ENCODE measurements at regions not wholly inside any gene's neighbourhood (a gene's known extent, or its start where the extent isn't known, plus 50 kb on each side); places are given as distances from the start of the nearest gene placed in this dataset.

DNA sequence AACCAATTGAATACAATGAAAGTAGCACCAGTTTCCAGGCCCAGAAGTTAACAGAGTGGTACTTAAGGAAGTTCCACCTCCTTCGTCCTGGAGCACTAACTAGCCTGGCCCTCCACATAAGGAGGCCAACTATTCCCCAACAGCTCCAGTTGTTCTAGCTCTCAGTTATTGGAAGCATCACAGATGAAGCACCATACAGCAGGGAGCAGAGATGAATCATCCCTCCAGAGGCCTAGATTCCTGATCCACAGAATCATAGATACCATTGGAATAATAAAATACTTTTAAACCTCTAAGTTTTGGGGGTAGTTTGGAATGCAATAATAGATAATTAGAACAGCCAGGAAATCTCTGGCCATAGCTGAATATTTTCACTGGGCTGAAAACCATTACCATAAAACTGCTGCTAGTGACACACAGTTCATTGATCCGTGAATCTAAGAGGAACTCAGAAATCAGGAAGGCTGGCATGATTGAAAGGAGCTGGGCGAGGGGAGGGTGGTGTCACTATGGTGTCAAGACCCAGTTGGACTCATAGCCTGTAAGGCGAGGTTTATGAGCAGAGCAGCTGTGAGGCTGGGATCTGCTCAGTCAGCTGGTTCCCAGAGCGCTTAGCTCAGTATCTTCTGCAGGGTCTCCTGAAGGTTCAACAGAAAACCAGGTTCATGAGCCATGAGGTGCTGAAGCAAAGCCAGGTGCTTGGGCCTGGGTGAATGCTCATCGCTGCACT is 371.4 kb upstream of the TMTC1 start:
- DNase-seq (ENCODE audit: low read depth in 2 of 2): peak; percentile 44 to 62
- H3K4me3 ChIP-seq (replicated peaks in 1 of 2; ENCODE audit: low read depth in 2 of 2, low read length in 2 of 2): no peak overlapping the region
- TF ChIP-seq, protein P1, sequence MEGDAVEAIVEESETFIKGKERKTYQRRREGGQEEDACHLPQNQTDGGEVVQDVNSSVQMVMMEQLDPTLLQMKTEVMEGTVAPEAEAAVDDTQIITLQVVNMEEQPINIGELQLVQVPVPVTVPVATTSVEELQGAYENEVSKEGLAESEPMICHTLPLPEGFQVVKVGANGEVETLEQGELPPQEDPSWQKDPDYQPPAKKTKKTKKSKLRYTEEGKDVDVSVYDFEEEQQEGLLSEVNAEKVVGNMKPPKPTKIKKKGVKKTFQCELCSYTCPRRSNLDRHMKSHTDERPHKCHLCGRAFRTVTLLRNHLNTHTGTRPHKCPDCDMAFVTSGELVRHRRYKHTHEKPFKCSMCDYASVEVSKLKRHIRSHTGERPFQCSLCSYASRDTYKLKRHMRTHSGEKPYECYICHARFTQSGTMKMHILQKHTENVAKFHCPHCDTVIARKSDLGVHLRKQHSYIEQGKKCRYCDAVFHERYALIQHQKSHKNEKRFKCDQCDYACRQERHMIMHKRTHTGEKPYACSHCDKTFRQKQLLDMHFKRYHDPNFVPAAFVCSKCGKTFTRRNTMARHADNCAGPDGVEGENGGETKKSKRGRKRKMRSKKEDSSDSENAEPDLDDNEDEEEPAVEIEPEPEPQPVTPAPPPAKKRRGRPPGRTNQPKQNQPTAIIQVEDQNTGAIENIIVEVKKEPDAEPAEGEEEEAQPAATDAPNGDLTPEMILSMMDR (IDR thresholded peaks at IDR 0.05; ENCODE audit: low read depth, low read length): no peak

DNA sequence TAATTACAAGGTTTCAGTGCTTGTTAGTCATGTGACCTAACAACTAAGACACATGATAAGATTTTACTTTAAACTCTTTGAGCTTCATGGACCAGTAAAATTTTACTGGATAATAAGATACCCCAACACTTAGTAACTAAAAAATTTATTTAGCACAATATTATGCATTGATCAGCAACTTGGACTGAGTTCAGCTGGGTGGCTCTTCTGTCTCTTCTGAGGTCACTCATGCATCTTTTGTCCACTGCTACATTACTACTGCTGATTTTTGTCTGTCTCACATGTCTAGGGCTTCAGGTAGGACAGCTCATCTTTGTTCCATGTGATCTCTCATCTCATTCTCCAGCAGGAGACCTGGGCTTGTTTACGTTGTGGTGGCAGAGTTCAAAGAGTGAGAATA is 370.2 kb upstream of the TMTC1 start:
- TF ChIP-seq, protein P1 (IDR thresholded peaks at IDR 0.05; ENCODE audit: low read depth, low read length): no peak
- DNase-seq (ENCODE audit: low read depth in 2 of 2): no peak
- no peak overlapping the region for H3K4me3 ChIP-seq (replicated peaks in 1 of 2; ENCODE audit: low read depth in 2 of 2, low read length in 2 of 2)

DNA sequence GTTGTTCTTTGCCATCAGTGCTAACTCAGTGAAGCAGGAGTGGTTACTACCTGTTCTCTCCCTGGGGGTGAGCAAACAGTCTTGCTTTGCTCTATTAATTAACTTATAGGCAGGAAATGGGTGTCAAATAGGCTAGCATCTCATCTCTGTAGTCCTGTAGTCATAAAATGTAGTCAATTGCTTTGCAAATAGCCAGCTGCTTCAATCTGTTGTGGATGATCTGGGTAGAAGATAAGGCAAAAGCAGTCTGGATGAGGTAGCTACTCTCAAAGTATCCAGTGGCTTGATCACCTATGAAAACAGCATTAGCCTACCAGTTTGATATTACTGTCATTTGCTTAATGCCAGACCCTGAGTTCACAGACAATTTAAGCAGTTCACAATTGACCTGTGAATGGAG is 369.0 kb upstream of the TMTC1 start:
- no peak for DNase-seq (ENCODE audit: low read depth in 2 of 2)
- H3K4me3 ChIP-seq (replicated peaks in 1 of 2; ENCODE audit: low read depth in 2 of 2, low read length in 2 of 2): no peak overlapping the region
- TF ChIP-seq, protein P1 (IDR thresholded peaks at IDR 0.05; ENCODE audit: low read depth, low read length): no peak

DNA sequence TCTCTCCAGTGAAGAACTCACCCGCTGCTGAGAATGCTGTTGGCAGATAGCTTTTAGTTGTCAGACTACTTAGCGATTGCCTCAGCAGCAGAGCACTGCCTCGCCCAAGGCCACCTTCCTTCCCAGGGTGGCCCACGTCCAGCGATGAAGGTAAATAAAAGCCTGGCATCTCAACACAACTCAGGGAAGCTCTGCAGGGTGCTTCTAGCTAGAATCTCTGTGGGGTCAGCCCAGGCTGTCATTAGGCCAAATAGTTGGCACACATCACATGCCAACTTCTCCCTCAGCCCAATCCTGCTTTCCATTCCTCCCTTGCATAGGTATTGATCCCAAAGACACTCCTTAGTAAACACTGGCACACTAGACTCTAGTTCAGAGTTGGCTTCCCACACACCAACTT is 368.1 kb upstream of the TMTC1 start:
- H3K4me3 ChIP-seq (replicated peaks in 1 of 2; ENCODE audit: low read depth in 2 of 2, low read length in 2 of 2): no peak overlapping the region
- TF ChIP-seq, protein P1 (IDR thresholded peaks at IDR 0.05; ENCODE audit: low read depth, low read length): no peak
- no peak for DNase-seq (ENCODE audit: low read depth in 2 of 2)

DNA sequence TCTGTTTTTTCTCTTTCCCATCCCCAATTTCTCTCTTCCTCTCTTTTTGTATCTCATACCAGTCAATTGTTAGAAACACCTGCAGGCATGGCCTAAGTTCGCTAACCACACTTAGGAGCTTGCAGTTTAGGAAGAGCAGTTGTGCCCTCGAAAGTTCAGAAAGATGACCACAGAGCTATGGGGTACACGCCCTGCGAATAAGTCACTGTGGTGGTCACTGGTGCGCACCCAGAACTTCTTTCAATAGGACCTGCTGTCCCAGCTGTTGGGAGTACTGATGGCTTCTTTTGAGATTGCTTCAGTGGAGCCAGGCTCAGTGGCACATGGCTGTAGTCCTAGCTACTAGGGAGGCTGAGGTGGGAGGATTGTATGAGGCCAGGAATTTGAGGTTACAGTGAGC is 362.8 kb upstream of the TMTC1 start:
- H3K4me3 ChIP-seq (replicated peaks in 1 of 2; ENCODE audit: low read depth in 2 of 2, low read length in 2 of 2): no peak overlapping the region
- DNase-seq (ENCODE audit: low read depth in 2 of 2): no peak
- TF ChIP-seq, protein P1 (IDR thresholded peaks at IDR 0.05; ENCODE audit: low read depth, low read length): no peak

DNA sequence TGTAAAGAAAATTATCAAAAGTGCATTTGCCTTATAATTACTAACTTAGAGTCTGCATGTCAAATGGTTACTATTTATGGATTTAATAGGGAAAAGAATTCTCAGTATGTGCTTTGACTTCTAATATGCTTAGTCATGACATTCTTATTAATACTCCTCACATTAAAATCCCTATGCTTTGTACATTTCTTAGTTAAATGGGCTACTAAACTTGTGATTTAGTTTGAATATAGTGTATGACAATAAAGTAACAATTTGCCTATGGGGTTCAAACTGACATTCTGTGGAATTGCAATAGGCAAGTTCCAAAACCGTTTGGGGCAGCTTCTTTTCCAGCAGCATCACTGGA is 361.9 kb upstream of the TMTC1 start:
- TF ChIP-seq, protein P1 (IDR thresholded peaks at IDR 0.05; ENCODE audit: low read depth, low read length): no peak
- peak in 1 of 2 donors; percentile 26 for DNase-seq (ENCODE audit: low read depth in 2 of 2)
- H3K4me3 ChIP-seq (replicated peaks in 1 of 2; ENCODE audit: low read depth in 2 of 2, low read length in 2 of 2): no peak overlapping the region
